Esophagus muscularis mucosa (tissue), 4 donors: ENCODE measurements at regions not wholly inside any gene's neighbourhood (a gene's known extent, or its start where the extent isn't known, plus 50 kb on each side); places are given as distances from the start of the nearest gene placed in this dataset.

Experiments
- EP300 ChIP-seq: sonication (generic); formaldehyde crosslinking; IDR thresholded peaks from one replicate; pipeline ENCODE4 v1.6.1; 2017; ENCODE audit warnings: antibody characterized with exemption
- POLR2A ChIP-seq: fragments of 450-650 bp; IDR thresholded peaks from one replicate; pipeline ENCODE4 v1.6.1; 2017; ENCODE audit warnings: antibody characterized with exemption, moderate library complexity, mild to moderate bottlenecking, low read depth
- POLR2AphosphoS5 ChIP-seq, 2 donors: sonication (generic); formaldehyde crosslinking; IDR thresholded peaks; one replicate each; pipeline ENCODE4 v1.6.1; 2017; ENCODE audit warnings: antibody characterized with exemption in 2 of 2
- TF ChIP-seq, protein P1 (sequence below), 3 experiments: fragments of 200-600 bp in 2 of 3; fragments of 450-650 bp in 1 of 3; sonication (generic) in 2 of 3; IDR thresholded peaks; one replicate each; pipeline ENCODE4 v1.5.1; 2017 to 2019; ENCODE audit warnings: antibody characterized with exemption in 3 of 3, mild to moderate bottlenecking in 2 of 3, moderate library complexity in 1 of 3

DNA sequence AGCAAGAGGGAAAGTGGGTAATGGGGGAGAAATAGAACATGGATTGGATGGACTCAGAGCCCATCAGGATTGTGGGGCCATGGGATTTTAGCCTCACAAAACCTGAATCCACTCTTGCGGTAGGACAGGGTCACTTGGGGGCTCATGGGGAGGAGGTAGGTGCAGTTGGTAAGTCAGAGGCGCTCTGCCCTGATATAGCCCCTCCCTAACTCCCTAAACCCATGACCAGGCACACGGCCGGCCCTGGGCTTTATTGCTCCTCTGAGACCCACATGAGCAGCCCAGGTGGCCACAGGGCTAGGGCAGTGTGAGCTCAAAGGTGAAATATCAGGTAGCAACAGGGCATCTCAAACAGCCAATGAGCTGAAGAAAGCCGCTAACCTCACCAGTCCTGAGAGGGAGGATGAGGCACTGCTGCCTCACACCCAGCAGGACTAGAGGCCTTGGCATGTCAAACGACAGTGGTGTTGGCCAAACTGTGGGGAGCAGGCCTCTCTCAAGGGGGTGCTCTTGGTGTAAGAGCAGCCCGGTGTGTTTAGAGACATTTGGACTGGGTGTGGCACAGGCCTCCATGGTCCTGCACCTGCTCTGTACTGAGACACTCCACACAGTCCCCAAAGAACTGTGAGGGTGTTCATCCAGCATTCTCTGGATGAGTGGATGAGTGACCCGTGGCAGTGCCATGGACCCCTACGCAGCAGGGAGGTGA, 90.8 kb upstream of the HS6ST1 start:
- TF ChIP-seq POLR2A (no peak), EP300 (no peak), POLR2AphosphoS5 (IDR thresholded peaks at IDR 0.05) (no peak)
- TF ChIP-seq, protein P1, sequence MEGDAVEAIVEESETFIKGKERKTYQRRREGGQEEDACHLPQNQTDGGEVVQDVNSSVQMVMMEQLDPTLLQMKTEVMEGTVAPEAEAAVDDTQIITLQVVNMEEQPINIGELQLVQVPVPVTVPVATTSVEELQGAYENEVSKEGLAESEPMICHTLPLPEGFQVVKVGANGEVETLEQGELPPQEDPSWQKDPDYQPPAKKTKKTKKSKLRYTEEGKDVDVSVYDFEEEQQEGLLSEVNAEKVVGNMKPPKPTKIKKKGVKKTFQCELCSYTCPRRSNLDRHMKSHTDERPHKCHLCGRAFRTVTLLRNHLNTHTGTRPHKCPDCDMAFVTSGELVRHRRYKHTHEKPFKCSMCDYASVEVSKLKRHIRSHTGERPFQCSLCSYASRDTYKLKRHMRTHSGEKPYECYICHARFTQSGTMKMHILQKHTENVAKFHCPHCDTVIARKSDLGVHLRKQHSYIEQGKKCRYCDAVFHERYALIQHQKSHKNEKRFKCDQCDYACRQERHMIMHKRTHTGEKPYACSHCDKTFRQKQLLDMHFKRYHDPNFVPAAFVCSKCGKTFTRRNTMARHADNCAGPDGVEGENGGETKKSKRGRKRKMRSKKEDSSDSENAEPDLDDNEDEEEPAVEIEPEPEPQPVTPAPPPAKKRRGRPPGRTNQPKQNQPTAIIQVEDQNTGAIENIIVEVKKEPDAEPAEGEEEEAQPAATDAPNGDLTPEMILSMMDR (IDR thresholded peaks at IDR 0.05) = no peak
